ENCODE measurements at regions not wholly inside any gene's neighbourhood (a gene's known extent, or its start where the extent isn't known, plus 50 kb on each side); places are given as distances from the start of the nearest gene placed in this dataset.

DNA sequence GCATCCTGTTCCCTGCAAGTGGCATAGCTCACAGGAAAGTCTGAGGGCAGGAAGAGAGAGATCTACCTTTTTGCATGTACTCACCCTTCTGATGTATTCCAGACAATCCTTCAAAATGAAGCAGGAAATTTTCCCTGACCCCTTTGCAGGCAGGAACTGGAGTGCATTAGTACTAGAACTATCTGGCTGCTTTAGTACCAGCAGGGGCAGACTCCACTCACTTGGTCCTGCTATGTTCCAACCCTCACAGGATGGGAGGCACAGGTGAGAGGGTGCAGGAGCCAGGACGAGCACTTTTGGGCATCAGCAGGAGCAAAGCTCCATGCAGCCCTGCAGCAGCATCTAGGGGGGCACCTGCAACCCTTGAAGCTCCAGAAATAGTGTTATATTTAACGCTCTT is 116.3 kb upstream of the IGF1 start:
- no peaks in the 10 kb centered on the region for H3K9me3 ChIP-seq (ENCODE audit: insufficient read depth in 2 of 2, low read depth in 1 of 2, low read length in 1 of 2)
- H4K5ac ChIP-seq (ENCODE audit: insufficient read length, low read depth, low read length), result no peak overlapping the region
- no peak overlapping the region for H2AK5ac ChIP-seq (ENCODE audit: low read depth, low read length)
- H2AFZ ChIP-seq (ENCODE audit: low read length), result no peak overlapping the region
- no peak overlapping the region for H3K56ac ChIP-seq (replicated peaks; ENCODE audit: insufficient read length, low read depth, low read length)
- no peak overlapping the region for H3K4ac ChIP-seq (replicated peaks; ENCODE audit: insufficient read length, low read depth, low read length)
- no peak overlapping the region for H3K23ac ChIP-seq (ENCODE audit: insufficient read length)
- no peak overlapping the region for H2BK20ac ChIP-seq (ENCODE audit: low read length)
- ChIA-PET CTCF (ENCODE audit: partially characterized antibody) (interaction anchor here (0.6 to 2.5 kb wide), 5 partner anchors 11 to 545 kb away, joined by 3 to 10 read pairs (median 3); no protein-coding TSS in a partner anchor), POLR2A (ENCODE audit: partially characterized antibody) (interaction anchor here (0.7 kb wide), 1 partner anchor 12 kb away, joined by 3 read pairs; no protein-coding TSS in a partner anchor)
- no peak overlapping the region for H3K18ac ChIP-seq (ENCODE audit: extremely low read depth, low read length)
- no peak overlapping the region for H4K8ac ChIP-seq (ENCODE audit: extremely low read depth, insufficient read depth, low read length)
- H3K23me2 ChIP-seq (ENCODE audit: low read depth, low read length), result no peaks in the 10 kb centered on the region
- H3K4me1 ChIP-seq (replicated peaks in 1 of 4; ENCODE audit: control insufficient read depth in 3 of 4, insufficient read depth in 4 of 4, low read length in 3 of 4), result no peaks in the 10 kb centered on the region; a peak in 1 of 7 replicates
- H3K14ac ChIP-seq (ENCODE audit: insufficient read length), result no peak overlapping the region
- no peak overlapping the region for H4K91ac ChIP-seq (replicated peaks; ENCODE audit: insufficient read length, low read length)
- no peak for TF ChIP-seq TBP (IDR thresholded peaks at IDR 0.05; ENCODE audit: low read depth, low read length)
- TF ChIP-seq USF2 (IDR thresholded peaks at IDR 0.05; ENCODE audit: low read length), result no peak
- TF ChIP-seq GABPA (IDR thresholded peaks at IDR 0.05; ENCODE audit: borderline replicate concordance, insufficient read depth, low read length), result no peak
- TF ChIP-seq CTCF (IDR thresholded peaks at IDR 0.05; ENCODE audit: control extremely low read depth in 1 of 3, insufficient read depth in 1 of 3, low read depth in 1 of 3, low read length in 3 of 3), result peak in 1 of 3 experiments; percentile 9; a peak in 1 of 4 replicates
- TF ChIP-seq CTBP2 (IDR thresholded peaks at IDR 0.05; ENCODE audit: borderline replicate concordance, insufficient read depth, insufficient read length, low read length), result no peak
- no peak for TF ChIP-seq HDAC6 (IDR thresholded peaks at IDR 0.05; ENCODE audit: low read depth, low read length)
- no peak for TF ChIP-seq CHD1 (IDR thresholded peaks at IDR 0.05; ENCODE audit: low read depth, low read length)
- no peak for TF ChIP-seq KDM5A (IDR thresholded peaks at IDR 0.05; ENCODE audit: low read length)
- 96% methylated on average over 2 of the region's 2 CpGs; no CpG with 5 or more reads in 1 of the 2 experiments for WGBS, 2 experiments (ENCODE audit: extremely low coverage in 1 of 2, insufficient coverage in 1 of 2, insufficient read length in 1 of 2, insufficient replicate concordance in 2 of 2, low coverage in 1 of 2, low lambda C conversion rate in 2 of 2, missing lambda C conversion rate in 1 of 2)
- H3K27ac ChIP-seq (ENCODE audit: low read depth, low read length), result no peak overlapping the region
- no peak overlapping the region for H3K4me3 ChIP-seq (ENCODE audit: extremely low read depth in 1 of 4, insufficient read depth in 2 of 4, low read depth in 3 of 4, low read length in 4 of 4)
- H3K79me1 ChIP-seq (ENCODE audit: low read depth, low read length), result no peaks in the 10 kb centered on the region
- no peaks in the 10 kb centered on the region for H3K79me2 ChIP-seq (ENCODE audit: control insufficient read depth in 1 of 2, insufficient read depth in 2 of 2, low read length in 2 of 2)
- no peak overlapping the region for H3K4me2 ChIP-seq (ENCODE audit: insufficient read depth in 1 of 2, low read depth in 2 of 2, low read length in 2 of 2)
- H2BK15ac ChIP-seq (ENCODE audit: low read length), result no peak overlapping the region
- H3K9ac ChIP-seq (replicated peaks in 1 of 4; ENCODE audit: extremely low read depth in 1 of 4, low read depth in 3 of 4, low read length in 3 of 4), result no peak overlapping the region
- FAIRE-seq, result no peak
- no peak overlapping the region for H2BK120ac ChIP-seq (replicated peaks; ENCODE audit: low read depth, low read length)
- H2BK12ac ChIP-seq (ENCODE audit: low read depth, low read length), result no peak overlapping the region
- no peaks in the 10 kb centered on the region for H4K20me1 ChIP-seq (replicated peaks in 1 of 2; ENCODE audit: control insufficient read depth in 1 of 2, insufficient read depth in 2 of 2, low read length in 2 of 2)
- no peaks in the 10 kb centered on the region for H3K27me3 ChIP-seq (replicated peaks in 1 of 4; ENCODE audit: control insufficient read depth in 3 of 4, extremely low read depth in 1 of 4, insufficient read depth in 3 of 4, low read length in 3 of 4)
- no peaks in the 10 kb centered on the region for H3K36me3 ChIP-seq (ENCODE audit: control insufficient read depth in 2 of 4, insufficient read depth in 4 of 4, low read length in 3 of 4)
- DNase-seq (ENCODE audit: low read depth in 1 of 2, low spot score in 2 of 2), result no peak
- H2BK5ac ChIP-seq (ENCODE audit: low read depth, low read length), result no peak overlapping the region

Measured in H1 (cell line).